Neural cell (in vitro differentiated cells): ENCODE measurements at regions not wholly inside any gene's neighbourhood (a gene's known extent, or its start where the extent isn't known, plus 50 kb on each side); places are given as distances from the start of the nearest gene placed in this dataset.

Experiments
- H2AFZ ChIP-seq: fragments of 200-600, 300-800 bp; sonication (generic), shearing (Covaris generic); 2 replicates; pipeline ENCODE4 v1.6.0; 2014; ENCODE audit warnings: low read depth, mild to moderate bottlenecking, antibody characterized with exemption, low read length, moderate library complexity
- H3F3A ChIP-seq: fragments of 200-600 bp; shearing (Covaris generic); 2 replicates; pipeline ENCODE4 v1.6.1; 2016; ENCODE audit warnings: mild to moderate bottlenecking, moderate library complexity, mixed read lengths, antibody characterized with exemption, low read length; ENCODE audit not compliant: insufficient read depth, poor library complexity, severe bottlenecking
- H3K27ac ChIP-seq: fragments of 200-600, 300-800 bp; sonication (generic), shearing (Covaris generic); 2 replicates; pipeline ENCODE4 v1.5.1; 2014; ENCODE audit warnings: mild to moderate bottlenecking, low read length, moderate library complexity
- H3K27me3 ChIP-seq: fragments of 300-800, 200-600 bp; sonication (generic), shearing (Covaris generic); 2 replicates; pipeline ENCODE4 v1.6.0; 2014; ENCODE audit warnings: mild to moderate bottlenecking, low read depth, low read length, moderate library complexity; ENCODE audit not compliant: insufficient read depth
- H3K36me3 ChIP-seq: fragments of 300-800, 200-600 bp; sonication (generic), shearing (Covaris generic); 2 replicates; pipeline ENCODE4 v1.5.1; 2014; ENCODE audit warnings: mild to moderate bottlenecking, antibody characterized with exemption, low read length, moderate library complexity; ENCODE audit not compliant: insufficient read depth
- H3K4me2 ChIP-seq: fragments of 300-800, 200-600 bp; sonication (generic), shearing (Covaris generic); 2 replicates; pipeline ENCODE4 v1.6.0; 2014; ENCODE audit warnings: mild to moderate bottlenecking, low read length
- H3K4me3 ChIP-seq: fragments of 300-800, 200-600 bp; sonication (generic), shearing (Covaris generic); 2 replicates; pipeline ENCODE4 v1.5.1; 2014; ENCODE audit warnings: mild to moderate bottlenecking, low read length, moderate library complexity
- H3K79me2 ChIP-seq: fragments of 200-600 bp; shearing (Covaris generic); replicated peaks from 2 replicates; pipeline ENCODE4 v1.6.0; 2014; ENCODE audit warnings: mild to moderate bottlenecking, low read length, moderate library complexity; ENCODE audit not compliant: insufficient read depth
- H3K9ac ChIP-seq: fragments of 300-800, 200-600 bp; sonication (generic), shearing (Covaris generic); 2 replicates; pipeline ENCODE4 v1.6.1; 2016; ENCODE audit warnings: mild to moderate bottlenecking, low read length, mixed read lengths
- H3K9me2 ChIP-seq: fragments of 200-600 bp; shearing (Covaris generic); 2 replicates; pipeline ENCODE4 v1.6.1; 2016; ENCODE audit warnings: mild to moderate bottlenecking, low read length, mixed read lengths; ENCODE audit not compliant: insufficient read depth
- H3K9me3 ChIP-seq: fragments of 200-600, 300-800 bp; sonication (generic), shearing (Covaris generic); 2 replicates; pipeline ENCODE4 v1.6.1; 2016; ENCODE audit warnings: mild to moderate bottlenecking, mixed run types, low read length, moderate library complexity, mixed read lengths
- H4K20me1 ChIP-seq: fragments of 200-600 bp; shearing (Covaris generic); 2 replicates; pipeline ENCODE4 v1.6.1; 2016; ENCODE audit warnings: mild to moderate bottlenecking, mixed run types; ENCODE audit not compliant: insufficient read depth
- CTCF ChIP-seq: fragments of 450-650 bp; IDR thresholded peaks from 2 replicates; pipeline ENCODE4 v1.5.1; 2014; ENCODE audit warnings: antibody characterized with exemption, mild to moderate bottlenecking, moderate library complexity; ENCODE audit not compliant: poor library complexity, severe bottlenecking
- EP300 ChIP-seq: fragments of 450-650 bp; conservative IDR thresholded peaks from 2 replicates; pipeline ENCODE4 v1.6.1; 2014; ENCODE audit warnings: antibody characterized with exemption, mild to moderate bottlenecking, moderate library complexity; ENCODE audit not compliant: poor library complexity, severe bottlenecking
- EZH2 ChIP-seq: fragments of 200-600, 300-800 bp; shearing (Covaris generic), sonication (generic); IDR thresholded peaks from 2 replicates; pipeline ENCODE4 v1.6.1; 2014; ENCODE audit warnings: antibody characterized with exemption, low read length, borderline replicate concordance, mild to moderate bottlenecking; ENCODE audit not compliant: insufficient read depth, poor library complexity, severe bottlenecking
- MXI1 ChIP-seq: fragments of 450-650 bp; conservative IDR thresholded peaks from 2 replicates; pipeline ENCODE4 v1.6.1; 2014; ENCODE audit warnings: antibody characterized with exemption, mild to moderate bottlenecking; ENCODE audit not compliant: poor library complexity, severe bottlenecking
- POLR2AphosphoS5 ChIP-seq: IDR thresholded peaks from 2 replicates; pipeline ENCODE4 v1.6.1; 2012
- RAD21 ChIP-seq: fragments of 450-650 bp; conservative IDR thresholded peaks from 2 replicates; pipeline ENCODE4 v1.6.1; 2014; ENCODE audit warnings: antibody characterized with exemption, mild to moderate bottlenecking, moderate library complexity
- REST ChIP-seq: IDR thresholded peaks from 2 replicates; pipeline ENCODE4 v1.6.1; 2012; ENCODE audit warnings: borderline replicate concordance
- SMC3 ChIP-seq: fragments of 450-650 bp; conservative IDR thresholded peaks from 2 replicates; pipeline ENCODE4 v1.6.1; 2014; ENCODE audit warnings: antibody characterized with exemption, mild to moderate bottlenecking, moderate library complexity; ENCODE audit not compliant: poor library complexity
- TAF1 ChIP-seq: IDR thresholded peaks from 2 replicates; pipeline ENCODE4 v1.6.1; 2012; ENCODE audit warnings: low read depth

- H3K9me2 ChIP-seq: no peaks in the 10 kb centered on the region
- TF ChIP-seq POLR2AphosphoS5: peak; percentile 83
- TF ChIP-seq RAD21: peak; percentile 37
- no peak for TF ChIP-seq CTCF
- peak; percentile 96 for TF ChIP-seq EP300
- peak; percentile 45 for TF ChIP-seq REST
- H3K9ac ChIP-seq: no peak overlapping the region
- no peaks in the 10 kb centered on the region for H3K27me3 ChIP-seq
- H3F3A ChIP-seq: no peaks in the 10 kb centered on the region
- H3K36me3 ChIP-seq: no peaks in the 10 kb centered on the region
- no peaks in the 10 kb centered on the region for H3K9me3 ChIP-seq
- H3K27ac ChIP-seq: peak overlapping the region; percentile 70
- no peak overlapping the region for H2AFZ ChIP-seq
- peak overlapping the region; percentile 7 for H3K4me3 ChIP-seq
- H3K4me2 ChIP-seq: no peak overlapping the region
- no peaks in the 10 kb centered on the region for H3K79me2 ChIP-seq
- H4K20me1 ChIP-seq: no peaks in the 10 kb centered on the region
Observed at GRCh38 chr3:106380232-106380631, 511.4 kb upstream of the CBLB start.

- Histone ChIP-seq H2AFZ (no peak overlapping the region), H3K4me2 (no peak overlapping the region), H3K79me2 (no peaks in the 10 kb centered on the region), H3K9me3 (no peaks in the 10 kb centered on the region), H3F3A (no peaks in the 10 kb centered on the region), H3K9ac (no peak overlapping the region), H3K27ac (peak overlapping the region; percentile 70), H3K36me3 (no peaks in the 10 kb centered on the region), H3K27me3 (no peaks in the 10 kb centered on the region), H3K9me2 (no peaks in the 10 kb centered on the region), H3K4me3 (no peak overlapping the region), H4K20me1 (no peaks in the 10 kb centered on the region)
- no peak for TF ChIP-seq CTCF
- TF ChIP-seq TAF1: no peak
- TF ChIP-seq REST: no peak
- peak; percentile 80 for TF ChIP-seq EP300
- TF ChIP-seq RAD21: no peak
- TF ChIP-seq SMC3: no peak
- TF ChIP-seq EZH2: no peak
- no peak for TF ChIP-seq MXI1
- peak; percentile 72 for TF ChIP-seq POLR2AphosphoS5
Observed at GRCh38 chr3:106381286-106381938, 512.6 kb upstream of the CBLB start.
